H1 (cell line): ENCODE measurements at regions not wholly inside any gene's neighbourhood (a gene's known extent, or its start where the extent isn't known, plus 50 kb on each side); places are given as distances from the start of the nearest gene placed in this dataset.

Experiments used
- ASH2L ChIP-seq: fragments of 200-600, 300-600 bp; sonication (generic); IDR thresholded peaks from one replicate; pipeline ENCODE4 v1.7.1; 2017; ENCODE audit warnings: low read length
- EP300 ChIP-seq, 2 experiments: IDR thresholded peaks; 1 replicate in 1 of 2; 2 replicates in 1 of 2; pipeline ENCODE4 v1.6.1; 2011 to 2012; ENCODE audit warnings: low read depth in 2 of 2, low read length in 2 of 2, mild to moderate bottlenecking in 2 of 2, borderline replicate concordance in 1 of 2, inconsistent platforms in 1 of 2, moderate library complexity in 1 of 2
- EZH2 ChIP-seq: fragments of 200-600 bp; sonication (generic); IDR thresholded peaks from 2 replicates; pipeline ENCODE4 v1.7.1; 2012; ENCODE audit warnings: low read depth, mild to moderate bottlenecking, moderate library complexity, low read length, inconsistent platforms; ENCODE audit not compliant: severe bottlenecking
- GABPA ChIP-seq: IDR thresholded peaks from 2 replicates; pipeline ENCODE4 v1.6.1; 2011; ENCODE audit warnings: mild to moderate bottlenecking, low read length, moderate library complexity, borderline replicate concordance; ENCODE audit not compliant: insufficient read depth
- POLR2A ChIP-seq, 2 experiments: IDR thresholded peaks; 1 replicate in 1 of 2; 2 replicates in 1 of 2; pipeline ENCODE4 v1.6.1; 2011; ENCODE audit warnings: low read depth in 2 of 2, low read length in 2 of 2, mild to moderate bottlenecking in 2 of 2; ENCODE audit errors: control extremely low read depth in 1 of 2
- POLR2AphosphoS5 ChIP-seq: IDR thresholded peaks from 2 replicates; pipeline ENCODE4 v1.6.1; 2011; ENCODE audit warnings: low read depth, low read length
- SIN3A ChIP-seq, 2 experiments: IDR thresholded peaks in 1 of 2; conservative IDR thresholded peaks in 1 of 2; 2 replicates each; pipeline ENCODE4 v1.6.1; 2011 to 2012; ENCODE audit warnings: low read length in 2 of 2, improper control_type of control experiment in 1 of 2, low read depth in 1 of 2, mild to moderate bottlenecking in 1 of 2
- TAF1 ChIP-seq: IDR thresholded peaks from 2 replicates; pipeline ENCODE4 v1.6.1; 2011; ENCODE audit warnings: mild to moderate bottlenecking, low read depth, low read length
- USF2 ChIP-seq: IDR thresholded peaks from 2 replicates; pipeline ENCODE4 v1.6.1; 2011; ENCODE audit warnings: low read length, improper control_type of control experiment
- ZNF274 ChIP-seq: IDR thresholded peaks from 2 replicates; pipeline ENCODE4 v1.7.0; 2012; ENCODE audit warnings: low read length, borderline replicate concordance; ENCODE audit errors: extremely low read depth
- TF ChIP-seq, protein P1 (sequence below), 3 experiments: IDR thresholded peaks; 1 replicate in 2 of 3; 2 replicates in 1 of 3; pipeline versions ENCODE4 v1.5.1 to v1.6.1; 2011; ENCODE audit warnings: low read length in 3 of 3, mild to moderate bottlenecking in 3 of 3, inconsistent platforms in 2 of 3, low read depth in 1 of 3, moderate library complexity in 1 of 3; ENCODE audit not compliant: insufficient read depth in 1 of 3; ENCODE audit errors: control extremely low read depth in 1 of 3

DNA sequence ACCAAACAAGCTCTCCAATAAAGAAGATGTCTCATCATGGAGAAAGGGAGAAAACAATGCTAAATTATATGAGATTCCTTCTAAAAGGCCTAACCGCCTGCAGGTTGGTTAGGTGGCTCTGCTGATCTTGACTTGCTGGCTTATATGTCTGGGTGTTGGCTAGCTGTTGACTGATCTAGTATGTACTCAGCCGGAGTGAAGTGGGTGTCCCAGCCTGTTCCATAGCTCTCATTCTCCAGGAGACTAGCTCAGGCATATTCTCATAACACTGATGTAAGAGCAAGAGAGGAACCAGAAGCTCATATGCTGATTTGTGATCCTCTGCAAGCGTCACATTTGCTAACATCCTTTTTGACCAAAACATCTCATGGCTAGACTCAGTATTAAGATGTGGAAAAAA, 473.0 kb downstream of the BMP2 start:
- TF ChIP-seq, protein P1, sequence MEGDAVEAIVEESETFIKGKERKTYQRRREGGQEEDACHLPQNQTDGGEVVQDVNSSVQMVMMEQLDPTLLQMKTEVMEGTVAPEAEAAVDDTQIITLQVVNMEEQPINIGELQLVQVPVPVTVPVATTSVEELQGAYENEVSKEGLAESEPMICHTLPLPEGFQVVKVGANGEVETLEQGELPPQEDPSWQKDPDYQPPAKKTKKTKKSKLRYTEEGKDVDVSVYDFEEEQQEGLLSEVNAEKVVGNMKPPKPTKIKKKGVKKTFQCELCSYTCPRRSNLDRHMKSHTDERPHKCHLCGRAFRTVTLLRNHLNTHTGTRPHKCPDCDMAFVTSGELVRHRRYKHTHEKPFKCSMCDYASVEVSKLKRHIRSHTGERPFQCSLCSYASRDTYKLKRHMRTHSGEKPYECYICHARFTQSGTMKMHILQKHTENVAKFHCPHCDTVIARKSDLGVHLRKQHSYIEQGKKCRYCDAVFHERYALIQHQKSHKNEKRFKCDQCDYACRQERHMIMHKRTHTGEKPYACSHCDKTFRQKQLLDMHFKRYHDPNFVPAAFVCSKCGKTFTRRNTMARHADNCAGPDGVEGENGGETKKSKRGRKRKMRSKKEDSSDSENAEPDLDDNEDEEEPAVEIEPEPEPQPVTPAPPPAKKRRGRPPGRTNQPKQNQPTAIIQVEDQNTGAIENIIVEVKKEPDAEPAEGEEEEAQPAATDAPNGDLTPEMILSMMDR (IDR thresholded peaks at IDR 0.05; ENCODE audit: control extremely low read depth in 1 of 3, insufficient read depth in 1 of 3, low read depth in 1 of 3, low read length in 3 of 3) = no peak
- TF ChIP-seq TAF1 = no peak
- TF ChIP-seq EP300 (IDR thresholded peaks at IDR 0.05; ENCODE audit: borderline replicate concordance in 1 of 2, low read depth in 2 of 2, low read length in 2 of 2) = no peak
- TF ChIP-seq GABPA = no peak
- TF ChIP-seq SIN3A (conservative IDR thresholded peaks at IDR 0.05 in 1 of 2, IDR thresholded peaks at IDR 0.05 in 1 of 2; ENCODE audit: low read depth in 1 of 2, low read length in 2 of 2) = no peak
- TF ChIP-seq POLR2A (IDR thresholded peaks at IDR 0.05; ENCODE audit: control extremely low read depth in 1 of 2, low read depth in 2 of 2, low read length in 2 of 2) = no peak
- no peak for TF ChIP-seq ZNF274
- TF ChIP-seq USF2 = no peak
- TF ChIP-seq POLR2AphosphoS5 = no peak
- no peak for TF ChIP-seq ASH2L
- no peak for TF ChIP-seq EZH2
